Endodermal cell (in vitro differentiated cells): ENCODE measurements at regions not wholly inside any gene's neighbourhood (a gene's known extent, or its start where the extent isn't known, plus 50 kb on each side); places are given as distances from the start of the nearest gene placed in this dataset.

Experiments used
- DNase-seq: peaks from one replicate; pipeline ENCODE4 v3.0.0-alpha.2; 2017
- H3K27ac ChIP-seq: 2 replicates; pipeline ENCODE4 v1.5.1; 2013; ENCODE audit warnings: mild to moderate bottlenecking, low read depth, low read length, moderate library complexity
- H3K27me3 ChIP-seq: 2 replicates; pipeline ENCODE4 v1.6.1; 2013; ENCODE audit warnings: mild to moderate bottlenecking, low read length, moderate library complexity; ENCODE audit not compliant: insufficient read depth, control insufficient read depth, poor library complexity, severe bottlenecking
- H3K36me3 ChIP-seq: 2 replicates; pipeline ENCODE4 v1.7.0; 2013; ENCODE audit warnings: mild to moderate bottlenecking, low read length, moderate library complexity; ENCODE audit not compliant: control insufficient read depth, insufficient read depth
- H3K4me1 ChIP-seq: one replicate; pipeline ENCODE4 v1.7.0; 2013; ENCODE audit warnings: low read length; ENCODE audit not compliant: control insufficient read depth, insufficient read depth
- H3K4me3 ChIP-seq: 2 replicates; pipeline ENCODE4 v1.5.1; 2013; ENCODE audit warnings: mild to moderate bottlenecking, low read length, moderate library complexity
- H3K9ac ChIP-seq: 2 replicates; pipeline ENCODE4 v1.6.1; 2013; ENCODE audit warnings: mild to moderate bottlenecking, low read length, moderate library complexity; ENCODE audit not compliant: poor library complexity, severe bottlenecking; ENCODE audit errors: extremely low read depth
- H3K9me3 ChIP-seq: 2 replicates; pipeline ENCODE4 v1.6.1; 2013; ENCODE audit warnings: mild to moderate bottlenecking, low read length, moderate library complexity; ENCODE audit not compliant: control insufficient read depth
- H3K27ac Mint-ChIP-seq: 2 replicates; pipeline ENCODE4 v1.8.0; 2020; ENCODE audit warnings: mixed read lengths
- H3K27me3 Mint-ChIP-seq: 2 replicates; pipeline ENCODE4 v1.8.0; 2021; ENCODE audit warnings: mild to moderate bottlenecking, mixed read lengths; ENCODE audit not compliant: insufficient read depth
- H3K36me3 Mint-ChIP-seq: 2 replicates; pipeline ENCODE4 v1.8.0; 2020; ENCODE audit warnings: low read depth, mixed read lengths
- H3K4me1 Mint-ChIP-seq: 2 replicates; pipeline ENCODE4 v1.8.0; 2020; ENCODE audit warnings: mixed read lengths
- H3K4me3 Mint-ChIP-seq: 2 replicates; pipeline ENCODE4 v1.8.0; 2020; ENCODE audit warnings: mild to moderate bottlenecking, moderate library complexity, mixed read lengths
- H3K9me3 Mint-ChIP-seq: 2 replicates; pipeline ENCODE4 v1.8.0; 2020; ENCODE audit warnings: mild to moderate bottlenecking, mixed read lengths
- WGBS, 2 experiments: methylation state at CpG; one replicate each; pipeline versions ENCODE4 v1.1.5 to v1.1.7; 2013; ENCODE audit warnings: missing lambda C conversion rate in 2 of 2, mixed read lengths in 1 of 2; ENCODE audit not compliant: insufficient coverage in 1 of 2, insufficient read length in 1 of 2; 5-methylcytosine and 5-hydroxymethylcytosine counted together
- TF ChIP-seq, protein P1 (sequence below): fragments of 200-600 bp; sonication (generic); conservative IDR thresholded peaks from 2 replicates; pipeline ENCODE4 v1.5.0; 2021; ENCODE audit warnings: antibody characterized with exemption, mild to moderate bottlenecking

- Mint-ChIP-seq H3K27me3 (no peaks in the 10 kb centered on the region), H3K9me3 (no peaks in the 10 kb centered on the region), H3K4me1 (peaks cover 9% of the 10 kb centered on the region), H3K4me3 (no peak overlapping the region), H3K36me3 (no peaks in the 10 kb centered on the region), H3K27ac (no peak overlapping the region)
- TF ChIP-seq, protein P1, sequence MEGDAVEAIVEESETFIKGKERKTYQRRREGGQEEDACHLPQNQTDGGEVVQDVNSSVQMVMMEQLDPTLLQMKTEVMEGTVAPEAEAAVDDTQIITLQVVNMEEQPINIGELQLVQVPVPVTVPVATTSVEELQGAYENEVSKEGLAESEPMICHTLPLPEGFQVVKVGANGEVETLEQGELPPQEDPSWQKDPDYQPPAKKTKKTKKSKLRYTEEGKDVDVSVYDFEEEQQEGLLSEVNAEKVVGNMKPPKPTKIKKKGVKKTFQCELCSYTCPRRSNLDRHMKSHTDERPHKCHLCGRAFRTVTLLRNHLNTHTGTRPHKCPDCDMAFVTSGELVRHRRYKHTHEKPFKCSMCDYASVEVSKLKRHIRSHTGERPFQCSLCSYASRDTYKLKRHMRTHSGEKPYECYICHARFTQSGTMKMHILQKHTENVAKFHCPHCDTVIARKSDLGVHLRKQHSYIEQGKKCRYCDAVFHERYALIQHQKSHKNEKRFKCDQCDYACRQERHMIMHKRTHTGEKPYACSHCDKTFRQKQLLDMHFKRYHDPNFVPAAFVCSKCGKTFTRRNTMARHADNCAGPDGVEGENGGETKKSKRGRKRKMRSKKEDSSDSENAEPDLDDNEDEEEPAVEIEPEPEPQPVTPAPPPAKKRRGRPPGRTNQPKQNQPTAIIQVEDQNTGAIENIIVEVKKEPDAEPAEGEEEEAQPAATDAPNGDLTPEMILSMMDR: no peak
- no peaks in the 10 kb centered on the region for H3K4me1 ChIP-seq
- no peak overlapping the region for H3K4me3 ChIP-seq
- no peaks in the 10 kb centered on the region for H3K36me3 ChIP-seq
- DNase-seq: no peak
- WGBS, 2 experiments: 80% methylated on average over 3 of the region's 4 CpGs; no CpG with 5 or more reads in 1 of the 2 experiments
- no peak overlapping the region for H3K9ac ChIP-seq
- no peaks in the 10 kb centered on the region for H3K27me3 ChIP-seq
- H3K9me3 ChIP-seq: no peaks in the 10 kb centered on the region
- no peak overlapping the region for H3K27ac ChIP-seq
Measured at GRCh38 chr2:139465789-139466188, 685.6 kb upstream of the NXPH2 start.

DNA sequence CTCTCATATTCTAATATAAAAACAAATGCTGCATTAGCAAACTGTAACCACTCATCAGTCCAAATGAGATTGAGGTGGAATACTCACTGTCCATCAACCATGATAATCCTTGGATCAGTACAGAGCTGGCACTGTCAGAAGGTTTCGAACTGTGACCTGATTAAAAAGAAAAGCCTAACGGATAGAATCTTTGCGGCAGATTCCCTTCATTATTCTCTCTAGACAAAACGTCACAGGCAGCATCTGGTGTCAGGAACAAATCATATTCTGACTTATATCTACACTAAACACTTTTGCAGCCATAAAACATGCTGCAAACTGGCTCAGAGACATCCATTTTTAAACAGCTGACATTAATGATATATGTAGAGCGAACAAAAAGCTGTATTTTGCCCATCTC is 677.7 kb upstream of the NXPH2 start:
- no peaks in the 10 kb centered on the region for H3K4me1 ChIP-seq
- Mint-ChIP-seq H3K4me3 (no peak overlapping the region), H3K27ac (no peak overlapping the region), H3K36me3 (no peaks in the 10 kb centered on the region), H3K9me3 (no peaks in the 10 kb centered on the region), H3K27me3 (no peaks in the 10 kb centered on the region), H3K4me1 (no peaks in the 10 kb centered on the region)
- no peaks in the 10 kb centered on the region for H3K36me3 ChIP-seq
- no peak overlapping the region for H3K4me3 ChIP-seq
- H3K27me3 ChIP-seq: no peaks in the 10 kb centered on the region
- no peak overlapping the region for H3K9ac ChIP-seq
- TF ChIP-seq, protein P1: no peak
- DNase-seq: no peak
- no peak overlapping the region for H3K27ac ChIP-seq
- no peaks in the 10 kb centered on the region for H3K9me3 ChIP-seq
- 90 to 91% methylated on average over 3 to 5 of the region's 5 CpGs for WGBS, 2 experiments

DNA sequence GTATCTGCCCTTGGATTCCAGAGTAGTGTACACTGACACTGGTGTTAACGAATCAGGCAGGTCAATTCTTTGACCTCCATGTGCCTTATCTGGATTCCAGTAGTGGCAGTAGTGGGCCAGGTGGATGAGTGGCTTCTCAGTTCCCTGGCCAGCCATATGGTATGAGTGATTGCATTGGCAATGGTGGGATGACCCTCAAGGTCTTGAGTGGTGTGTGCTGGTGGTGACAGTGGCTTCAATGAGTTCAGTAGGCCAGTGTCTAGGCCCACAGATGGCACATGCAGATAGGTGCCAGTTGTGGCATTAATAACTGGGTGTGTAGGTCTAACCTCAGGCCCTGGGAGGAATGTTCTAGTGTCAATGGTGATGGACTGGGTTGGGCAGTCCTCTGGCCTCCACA is 674.1 kb upstream of the NXPH2 start:
- Histone ChIP-seq H3K4me1 (no peaks in the 10 kb centered on the region), H3K4me3 (no peak overlapping the region), H3K27me3 (no peaks in the 10 kb centered on the region), H3K9me3 (no peaks in the 10 kb centered on the region), H3K27ac (no peak overlapping the region), H3K9ac (no peak overlapping the region), H3K36me3 (no peaks in the 10 kb centered on the region)
- Mint-ChIP-seq H3K4me1 (no peaks in the 10 kb centered on the region), H3K36me3 (no peaks in the 10 kb centered on the region), H3K9me3 (peaks cover 7% of the 10 kb centered on the region), H3K27me3 (no peaks in the 10 kb centered on the region), H3K27ac (no peak overlapping the region), H3K4me3 (no peak overlapping the region)
- TF ChIP-seq, protein P1: no peak
- no peak for DNase-seq
- WGBS, 2 experiments: 93% methylated on average over 1 of the region's 1 CpG; no CpG with 5 or more reads in 1 of the 2 experiments
